Adipocyte (in vitro differentiated cells): ENCODE measurements at regions not wholly inside any gene's neighbourhood (a gene's known extent, or its start where the extent isn't known, plus 50 kb on each side); places are given as distances from the start of the nearest gene placed in this dataset.
A peak's percentile ranks its signal among the peaks of the same experiment; 100 is the strongest.

Experiments used
- DNase-seq: peaks from one replicate; pipeline ENCODE4 v3.0.0-alpha.2; 2015; ENCODE audit warnings: low read depth
- H3K27me3 ChIP-seq: replicated peaks from 2 replicates; pipeline ENCODE4 v1.7.0; 2013; ENCODE audit warnings: mild to moderate bottlenecking, low read length, moderate library complexity; ENCODE audit not compliant: control insufficient read depth, insufficient read depth
- H3K36me3 ChIP-seq: 2 replicates; pipeline ENCODE4 v1.7.0; 2013; ENCODE audit warnings: low read length, mild to moderate bottlenecking, moderate library complexity; ENCODE audit not compliant: control insufficient read depth, insufficient read depth, severe bottlenecking
- H3K4me1 ChIP-seq: 2 replicates; pipeline ENCODE4 v1.7.0; 2013; ENCODE audit warnings: mild to moderate bottlenecking, low read length, moderate library complexity; ENCODE audit not compliant: control insufficient read depth, insufficient read depth
- H3K4me3 ChIP-seq: 2 replicates; pipeline ENCODE4 v1.7.0; 2013; ENCODE audit warnings: mild to moderate bottlenecking, low read length, moderate library complexity
- H3K9ac ChIP-seq: 2 replicates; pipeline ENCODE4 v1.7.0; 2013; ENCODE audit warnings: mild to moderate bottlenecking, low read length, moderate library complexity
- H3K9me3 ChIP-seq: 2 replicates; pipeline ENCODE4 v1.7.0; 2013; ENCODE audit warnings: mild to moderate bottlenecking, low read length, moderate library complexity; ENCODE audit not compliant: control insufficient read depth

- Histone ChIP-seq H3K9ac (peak overlapping the region; percentile 21), H3K36me3 (no peaks in the 10 kb centered on the region), H3K27me3 (peaks cover 3% of the 10 kb centered on the region), H3K4me1 (peaks cover 34% of the 10 kb centered on the region), H3K4me3 (no peak overlapping the region), H3K9me3 (no peaks in the 10 kb centered on the region)
- no peak for DNase-seq
Observed at GRCh38 chr18:10072671-10073175, 158.9 kb downstream of the VAPA start.

- H3K4me1 ChIP-seq = peaks cover 34% of the 10 kb centered on the region
- DNase-seq = no peak
Observed at GRCh38 chr18:10074110-10074509, 160.3 kb downstream of the VAPA start.

DNA sequence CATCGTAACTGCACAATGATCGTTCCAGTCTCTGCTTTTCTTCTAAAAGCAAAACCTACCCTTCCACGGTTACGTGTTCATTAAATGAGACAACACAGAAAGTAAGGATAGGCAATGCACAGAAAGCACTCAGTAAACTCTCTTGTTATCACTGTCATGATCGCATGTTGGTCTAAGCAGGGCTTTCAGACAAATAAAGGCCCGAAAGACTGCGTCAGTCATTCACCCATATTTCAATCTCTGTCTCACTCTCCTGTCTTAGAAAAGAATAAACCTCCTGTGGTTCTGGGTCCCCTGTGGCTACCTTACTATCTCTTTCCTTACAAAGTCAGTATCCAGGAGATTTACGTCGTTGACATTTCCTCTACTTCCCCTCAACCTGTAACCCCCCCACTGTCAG lies 160.9 kb downstream of the VAPA start:
- no peak for DNase-seq
- Histone ChIP-seq H3K36me3 (no peaks in the 10 kb centered on the region), H3K4me1 (peaks cover 34% of the 10 kb centered on the region), H3K4me3 (no peak overlapping the region), H3K9me3 (no peaks in the 10 kb centered on the region), H3K27me3 (peaks cover 3% of the 10 kb centered on the region), H3K9ac (no peak overlapping the region)

More at GRCh38 chr18:10074110-10074509, 160.3 kb downstream of the VAPA start:
- no peaks in the 10 kb centered on the region for H3K9me3 ChIP-seq
- peaks cover 3% of the 10 kb centered on the region for H3K27me3 ChIP-seq
- H3K4me3 ChIP-seq = no peak overlapping the region
- H3K36me3 ChIP-seq = no peaks in the 10 kb centered on the region
- H3K9ac ChIP-seq = no peak overlapping the region

DNA sequence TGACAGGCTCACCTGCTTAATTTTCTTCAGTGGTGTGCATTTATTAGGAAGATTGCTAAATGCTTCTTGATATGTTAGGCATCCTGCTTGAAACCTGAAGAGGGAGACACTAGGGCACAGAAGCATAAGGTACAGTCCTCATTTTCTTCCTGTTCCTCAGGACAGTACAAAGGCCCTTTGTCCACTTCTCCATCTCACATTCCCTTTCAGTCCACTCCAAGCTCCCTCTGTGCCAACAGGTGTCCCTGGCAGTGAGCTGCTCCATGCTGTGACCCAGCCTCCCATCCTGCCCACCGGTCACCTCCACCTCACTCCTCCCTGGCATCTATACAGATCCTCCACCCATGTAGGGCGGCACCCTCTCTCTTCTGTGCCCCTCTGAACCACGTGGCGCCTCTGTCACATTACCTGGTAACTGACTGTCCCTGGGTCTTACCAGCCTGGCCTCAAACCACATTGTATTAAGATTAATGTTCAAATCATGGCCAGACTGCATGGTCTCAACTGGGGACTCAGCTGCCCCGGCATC lies 162.8 kb downstream of the VAPA start:
- no peak overlapping the region for H3K9ac ChIP-seq

DNA sequence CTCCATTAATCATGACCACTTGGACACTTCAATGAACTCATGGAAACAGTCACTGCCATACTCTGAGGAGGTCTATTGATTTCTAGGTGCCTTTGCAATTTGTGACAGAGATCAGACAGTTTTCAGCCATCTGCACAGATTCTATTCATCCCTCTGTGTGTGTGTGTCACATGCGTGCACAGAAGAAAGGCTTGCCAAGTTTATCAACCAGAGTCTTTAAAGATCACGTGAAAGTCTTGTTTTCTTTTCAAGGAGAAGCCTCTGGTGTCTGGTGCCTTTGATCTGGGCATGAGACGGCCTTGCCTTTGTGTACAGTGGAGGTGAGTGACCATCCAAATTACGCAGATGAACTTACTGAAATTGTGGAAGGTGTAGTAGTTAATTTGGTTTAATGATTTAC lies 164.2 kb downstream of the VAPA start:
- DNase-seq = no peak
- peaks cover 3% of the 10 kb centered on the region for H3K27me3 ChIP-seq
- H3K9me3 ChIP-seq = peaks cover 9% of the 10 kb centered on the region
- H3K4me3 ChIP-seq = no peak overlapping the region
- H3K9ac ChIP-seq = no peak overlapping the region
- no peaks in the 10 kb centered on the region for H3K36me3 ChIP-seq
- peaks cover 9% of the 10 kb centered on the region for H3K4me1 ChIP-seq

More for the DNA sequence above, 162.8 kb downstream of the VAPA start:
- no peaks in the 10 kb centered on the region for H3K9me3 ChIP-seq
- DNase-seq = no peak
- no peak overlapping the region for H3K4me3 ChIP-seq
- H3K27me3 ChIP-seq = peaks cover 3% of the 10 kb centered on the region
- peaks cover 21% of the 10 kb centered on the region for H3K4me1 ChIP-seq
- no peaks in the 10 kb centered on the region for H3K36me3 ChIP-seq

DNA sequence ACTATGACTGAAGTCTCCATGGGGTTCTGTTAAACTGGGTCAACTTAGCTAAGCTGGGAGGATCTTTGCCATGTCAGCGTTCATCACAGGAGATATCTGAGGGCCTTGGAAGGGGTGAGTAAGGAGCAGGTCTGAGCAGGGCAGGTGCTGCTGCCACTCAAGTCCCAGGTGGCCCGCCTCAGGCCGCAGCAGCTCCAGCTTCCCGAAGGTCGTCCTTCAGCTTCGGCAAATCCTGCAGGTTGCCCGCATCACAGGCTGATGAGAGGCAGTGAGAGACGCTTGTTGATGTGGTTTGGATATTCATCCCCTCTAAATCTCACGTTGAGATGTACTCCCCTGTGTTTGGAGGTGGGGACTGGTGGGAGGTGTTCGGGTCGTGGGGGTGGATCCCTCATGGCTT lies 166.6 kb downstream of the VAPA start:
- peaks cover 4% of the 10 kb centered on the region for H3K4me1 ChIP-seq
- H3K36me3 ChIP-seq = no peaks in the 10 kb centered on the region
- peaks cover 23% of the 10 kb centered on the region for H3K9me3 ChIP-seq
- no peak for DNase-seq
- no peaks in the 10 kb centered on the region for H3K27me3 ChIP-seq
- no peak overlapping the region for H3K9ac ChIP-seq
- no peak overlapping the region for H3K4me3 ChIP-seq

DNA sequence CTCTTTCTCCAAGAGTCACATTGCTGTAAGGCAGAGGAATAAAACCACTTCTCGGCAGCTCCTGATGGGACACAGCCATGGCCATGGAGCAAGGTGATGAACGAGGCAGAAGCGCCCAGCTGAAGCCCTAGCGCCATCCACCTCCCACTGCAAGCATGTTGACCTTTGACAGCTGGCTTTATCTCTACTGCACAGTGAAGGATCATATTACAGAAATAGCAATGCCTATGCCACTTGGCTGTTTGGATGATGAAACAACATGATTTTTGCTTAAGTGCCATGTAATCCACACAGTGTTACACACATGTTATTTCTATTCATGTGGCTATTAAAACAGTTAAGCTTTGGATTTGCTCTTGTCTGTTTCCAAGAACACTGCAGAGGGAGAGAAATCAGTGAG lies 167.7 kb downstream of the VAPA start:
- Histone ChIP-seq H3K4me3 (no peak overlapping the region), H3K27me3 (no peaks in the 10 kb centered on the region), H3K9me3 (peaks cover 23% of the 10 kb centered on the region), H3K4me1 (peaks cover 4% of the 10 kb centered on the region), H3K36me3 (no peaks in the 10 kb centered on the region), H3K9ac (no peak overlapping the region)
- DNase-seq = peak; percentile 56

DNA sequence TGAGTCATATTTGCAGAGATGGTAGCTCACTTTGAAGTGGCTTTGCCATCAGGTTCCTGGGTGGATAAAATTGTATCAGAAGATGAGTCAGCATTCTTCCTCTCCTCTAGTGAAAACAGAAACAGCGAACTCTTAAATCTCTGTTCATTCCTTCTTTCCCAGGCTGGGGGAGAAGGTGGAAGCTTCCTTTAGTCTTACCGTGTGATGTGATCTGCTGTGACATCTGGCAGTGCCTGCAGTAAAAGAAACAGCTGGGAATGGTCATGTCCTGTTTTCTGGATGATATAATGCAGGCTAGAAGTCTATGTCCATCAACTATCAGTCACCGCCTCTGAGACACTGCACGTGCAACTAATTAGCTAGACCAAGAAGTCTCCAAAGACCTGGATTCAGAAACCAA lies 171.6 kb downstream of the VAPA start:
- Histone ChIP-seq H3K36me3 (no peaks in the 10 kb centered on the region), H3K9ac (no peak overlapping the region), H3K9me3 (peaks cover 28% of the 10 kb centered on the region), H3K27me3 (no peaks in the 10 kb centered on the region), H3K4me3 (no peak overlapping the region), H3K4me1 (peaks cover 4% of the 10 kb centered on the region)
- DNase-seq = peak; percentile 52

DNA sequence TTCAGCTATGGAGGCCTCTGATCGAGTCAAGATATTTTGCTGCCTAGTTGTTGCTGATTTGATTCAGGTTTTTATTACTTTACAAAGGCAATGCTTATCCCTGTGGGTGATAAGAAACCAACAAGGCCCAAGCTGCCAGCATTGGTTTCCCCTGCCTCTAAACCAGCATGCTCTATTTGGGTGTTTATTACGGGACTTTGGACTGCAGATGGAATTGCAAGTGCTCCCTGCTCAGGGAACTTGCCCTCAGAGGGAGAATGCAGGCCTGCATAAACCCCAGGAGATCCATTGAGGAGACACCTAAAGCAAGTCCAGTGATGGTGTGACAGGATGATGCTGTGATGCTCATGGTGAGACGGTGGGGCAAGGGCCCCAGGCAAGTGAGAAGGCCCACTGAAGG lies 172.1 kb downstream of the VAPA start:
- Histone ChIP-seq H3K4me3 (no peak overlapping the region), H3K9ac (no peak overlapping the region), H3K36me3 (no peaks in the 10 kb centered on the region), H3K4me1 (peaks cover 4% of the 10 kb centered on the region), H3K27me3 (no peaks in the 10 kb centered on the region), H3K9me3 (peaks cover 28% of the 10 kb centered on the region)
- DNase-seq = no peak

GRCh38 chr18:10086458-10087210 lies 172.8 kb downstream of the VAPA start:
- Histone ChIP-seq H3K27me3 (no peaks in the 10 kb centered on the region), H3K9ac (no peak overlapping the region), H3K9me3 (peaks cover 28% of the 10 kb centered on the region), H3K4me3 (no peak overlapping the region), H3K4me1 (peaks cover 1% of the 10 kb centered on the region), H3K36me3 (no peaks in the 10 kb centered on the region)
- peak; percentile 3 for DNase-seq

DNA sequence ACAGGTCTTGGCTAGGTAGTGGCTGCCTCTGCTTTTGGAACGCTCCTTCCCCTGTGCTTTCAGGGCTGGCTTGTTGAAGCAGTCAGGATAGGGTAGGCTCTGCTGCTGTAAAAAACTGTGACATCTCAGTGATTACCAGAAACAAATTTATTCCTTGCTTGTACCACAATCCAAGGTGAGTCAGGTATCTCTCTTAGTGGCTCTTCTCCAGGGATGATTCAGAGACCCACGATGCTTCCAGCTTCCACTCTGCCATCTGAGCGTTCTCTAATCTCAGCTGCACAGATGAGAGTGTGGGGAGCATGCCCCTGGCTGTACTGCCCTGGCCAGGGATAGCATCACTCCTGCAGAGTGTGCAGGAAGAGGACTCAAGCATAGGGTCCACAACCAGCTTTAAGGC lies 174.9 kb downstream of the VAPA start:
- Histone ChIP-seq H3K9ac (no peak overlapping the region), H3K4me1 (no peaks in the 10 kb centered on the region), H3K9me3 (peaks cover 12% of the 10 kb centered on the region), H3K27me3 (no peaks in the 10 kb centered on the region), H3K4me3 (no peak overlapping the region), H3K36me3 (no peaks in the 10 kb centered on the region)
- DNase-seq = no peak
